WTC11 (cell line): ENCODE measurements at regions not wholly inside any gene's neighbourhood (a gene's known extent, or its start where the extent isn't known, plus 50 kb on each side); places are given as distances from the start of the nearest gene placed in this dataset.
A peak's percentile ranks its signal among the peaks of the same experiment; 100 is the strongest.

Source experiments
- ATAC-seq: fragments of 200-7000 bp; cut with Tn5 transposase; 2 replicates; pipeline ENCODE4 v1.10.0; 2021; ENCODE audit warnings: mild to moderate bottlenecking, moderate library complexity
- CTCF ChIA-PET: fragments of 300-600 bp; sonication (Branson Sonifier 250); formaldehyde crosslinking; loops from one replicate; lab custom pipeline; 2021; ENCODE audit warnings: antibody characterized with exemption; lab: Charles Lee
- POLR2A ChIA-PET: fragments of 350-600 bp; sonication (Branson Sonifier 250); formaldehyde crosslinking; loops from one replicate; lab custom pipeline; 2021; ENCODE audit warnings: antibody characterized with exemption; lab: Charles Lee
- DNase-seq: peaks from one replicate; pipeline ENCODE4 v3.0.0; 2021; ENCODE audit warnings: low spot score
- H3K27ac Mint-ChIP-seq: 2 replicates; pipeline ENCODE4 v1.8.0; 2021; ENCODE audit warnings: mixed read lengths
- H3K27me3 Mint-ChIP-seq: 2 replicates; pipeline ENCODE4 v1.8.0; 2021; ENCODE audit warnings: low read depth, mild to moderate bottlenecking, moderate library complexity, mixed read lengths
- H3K36me3 Mint-ChIP-seq: 2 replicates; pipeline ENCODE4 v1.8.0; 2021; ENCODE audit warnings: mixed read lengths
- H3K4me1 Mint-ChIP-seq: 2 replicates; pipeline ENCODE4 v1.8.0; 2022; ENCODE audit warnings: mixed read lengths
- H3K4me3 Mint-ChIP-seq: 2 replicates; pipeline ENCODE4 v1.8.0; 2021; ENCODE audit warnings: mild to moderate bottlenecking, moderate library complexity, mixed read lengths
- H3K9me3 Mint-ChIP-seq: 2 replicates; pipeline ENCODE4 v1.8.0; 2021; ENCODE audit warnings: mixed read lengths
- AFF4 ChIP-seq: sonication (generic); formaldehyde crosslinking; IDR thresholded peaks from 2 replicates; pipeline ENCODE4 v1.8.1; 2023; ENCODE audit warnings: mild to moderate bottlenecking, missing genetic modification reagents, borderline replicate concordance
- ARID4B ChIP-seq: sonication (generic); formaldehyde crosslinking; IDR thresholded peaks from 2 replicates; pipeline ENCODE4 v1.8.0; 2023; ENCODE audit warnings: missing genetic modification reagents, mild to moderate bottlenecking, borderline replicate concordance
- ETV6 ChIP-seq: sonication (generic); formaldehyde crosslinking; IDR thresholded peaks from 2 replicates; pipeline ENCODE4 v1.8.1; 2022; ENCODE audit warnings: mild to moderate bottlenecking, missing genetic modification reagents
- FOXP1 ChIP-seq: sonication (generic); formaldehyde crosslinking; IDR thresholded peaks from 2 replicates; pipeline ENCODE4 v1.8.0; 2022; ENCODE audit warnings: missing genetic modification reagents, mild to moderate bottlenecking, moderate library complexity, borderline replicate concordance
- FOXP4 ChIP-seq: sonication (generic); formaldehyde crosslinking; IDR thresholded peaks from 2 replicates; pipeline ENCODE4 v1.8.0; 2022; ENCODE audit warnings: mild to moderate bottlenecking, missing genetic modification reagents
- GRHL2 ChIP-seq: fragments of 250-450 bp; sonication (Bioruptor Pico); IDR thresholded peaks from 2 replicates; pipeline ENCODE4 v1.8.0; 2022; ENCODE audit warnings: mild to moderate bottlenecking, moderate library complexity; ENCODE audit not compliant: insufficient replicate concordance, severe bottlenecking
- HMGXB4 ChIP-seq: sonication (generic); formaldehyde crosslinking; IDR thresholded peaks from 2 replicates; pipeline ENCODE4 v1.8.1; 2023; ENCODE audit warnings: mild to moderate bottlenecking, moderate library complexity, missing genetic modification reagents
- KAT7 ChIP-seq: sonication (generic); formaldehyde crosslinking; IDR thresholded peaks from 2 replicates; pipeline ENCODE4 v1.8.1; 2023; ENCODE audit warnings: missing genetic modification reagents, mild to moderate bottlenecking, borderline replicate concordance
- MAX ChIP-seq: sonication (generic); formaldehyde crosslinking; IDR thresholded peaks from 2 replicates; pipeline ENCODE4 v1.8.0; 2022; ENCODE audit warnings: mild to moderate bottlenecking, missing genetic modification reagents
- MYBL2 ChIP-seq: sonication (generic); formaldehyde crosslinking; IDR thresholded peaks from 2 replicates; pipeline ENCODE4 v1.8.1; 2023; ENCODE audit warnings: mild to moderate bottlenecking, moderate library complexity, missing genetic modification reagents
- NR2C2 ChIP-seq: sonication (generic); formaldehyde crosslinking; IDR thresholded peaks from 2 replicates; pipeline ENCODE4 v1.8.0; 2022; ENCODE audit warnings: mild to moderate bottlenecking, missing genetic modification reagents
- RORB ChIP-seq: fragments of 250-450 bp; sonication (Bioruptor Pico); IDR thresholded peaks from 2 replicates; pipeline ENCODE4 v1.9.0; 2021; ENCODE audit warnings: mild to moderate bottlenecking
- USF2 ChIP-seq: sonication (generic); formaldehyde crosslinking; IDR thresholded peaks from 2 replicates; pipeline ENCODE4 v1.8.1; 2023; ENCODE audit warnings: mild to moderate bottlenecking, missing genetic modification reagents, moderate library complexity
- ZNF138 ChIP-seq: sonication (generic); formaldehyde crosslinking; conservative IDR thresholded peaks from 2 replicates; pipeline ENCODE4 v1.8.1; 2022; ENCODE audit warnings: mild to moderate bottlenecking, moderate library complexity, missing genetic modification reagents
- ZNF263 ChIP-seq: sonication (generic); formaldehyde crosslinking; IDR thresholded peaks from 2 replicates; pipeline ENCODE4 v1.8.1; 2022; ENCODE audit warnings: low read depth, mild to moderate bottlenecking, moderate library complexity, missing genetic modification reagents
- ZNF281 ChIP-seq: sonication (generic); formaldehyde crosslinking; IDR thresholded peaks from 2 replicates; pipeline ENCODE4 v1.8.0; 2023; ENCODE audit warnings: mild to moderate bottlenecking, missing genetic modification reagents
- ZNF423 ChIP-seq: fragments of 250-450 bp; sonication (Bioruptor Pico); IDR thresholded peaks from 2 replicates; pipeline ENCODE4 v2.1.2; 2022; ENCODE audit warnings: mild to moderate bottlenecking, moderate library complexity

- TF ChIP-seq FOXP1 (CRISPR knock-in tag), result no peak
- TF ChIP-seq GRHL2 (CRISPR knock-in tag), result no peak
- no peak for TF ChIP-seq ZNF281
- no peak for TF ChIP-seq AFF4 (CRISPR knock-in tag)
- no peak for TF ChIP-seq NR2C2 (CRISPR knock-in tag)
- no peak for TF ChIP-seq ARID4B (CRISPR knock-in tag)
These were observed 147.6 kb upstream of the ECI2 start (continued) for GRCh38 chr6:4282926-4283325.

GRCh38 chr6:4281341-4282293 lies 146.2 kb upstream of the ECI2 start:
- ChIA-PET CTCF (interaction anchor here (1.3 kb wide), 1 partner anchor 12 kb away, joined by 3 read pairs; no protein-coding TSS in a partner anchor), POLR2A (no interaction called here)
- DNase-seq (peak; percentile 64), ATAC-seq (peak; percentile 92)
- no peak overlapping the region for H3K27ac Mint-ChIP-seq
- H3K4me1 Mint-ChIP-seq, result peaks cover 10% of the 10 kb centered on the region
- peak overlapping the region; percentile 73 for H3K4me3 Mint-ChIP-seq
- peaks cover 18% of the 10 kb centered on the region for H3K9me3 Mint-ChIP-seq
- H3K36me3 Mint-ChIP-seq, result no peaks in the 10 kb centered on the region
- H3K27me3 Mint-ChIP-seq, result peaks cover 52% of the 10 kb centered on the region
- TF ChIP-seq USF2 (CRISPR knock-in tag), result no peak
- no peak for TF ChIP-seq FOXP4 (CRISPR knock-in tag)
- TF ChIP-seq MAX, result peak; percentile 84; the same call in 1 of the 2 replicates
- no peak for TF ChIP-seq ZNF263 (CRISPR knock-in tag)
- no peak for TF ChIP-seq KAT7 (CRISPR knock-in tag)
- TF ChIP-seq ZNF423 (CRISPR knock-in tag), result peak; percentile 27; the same call in 1 of the 2 replicates
- TF ChIP-seq RORB (CRISPR knock-in tag), result no peak
- 0 out of 2 replicates have a peak, but pooled peaks have one; percentile 32 for TF ChIP-seq MYBL2 (CRISPR knock-in tag)
- 0 out of 2 replicates have a peak, but pooled peaks have one; percentile 66 for TF ChIP-seq ETV6 (CRISPR knock-in tag)
- TF ChIP-seq HMGXB4 (CRISPR knock-in tag), result no peak
- no peak for TF ChIP-seq ZNF138 (CRISPR knock-in tag)
